GM12865 (cell line): ENCODE measurements at regions not wholly inside any gene's neighbourhood (a gene's known extent, or its start where the extent isn't known, plus 50 kb on each side); places are given as distances from the start of the nearest gene placed in this dataset.

Experiments used
- DNase-seq: peaks from one replicate; pipeline ENCODE4 v3.0.0; 2010; ENCODE audit warnings: low read depth
- H3K4me3 ChIP-seq: 2 replicates; pipeline ENCODE4 v1.5.1; 2011; ENCODE audit warnings: mild to moderate bottlenecking, low read depth, low read length, control low read depth
- CTCF ChIP-seq: IDR thresholded peaks from 2 replicates; pipeline ENCODE4 v1.5.1; 2011; ENCODE audit warnings: low read length, control low read depth, low read depth, inconsistent platforms; ENCODE audit not compliant: insufficient read depth; ENCODE audit errors: missing control alignments

GRCh38 chr10:56771343-56771742 is 410.3 kb upstream of the ZWINT start:
- DNase-seq, result no peak
- no peak for TF ChIP-seq CTCF
- H3K4me3 ChIP-seq, result no peak overlapping the region

- H3K4me3 ChIP-seq, result no peak overlapping the region
- no peak for DNase-seq
Observed at GRCh38 chr10:56763090-56763489, 402.0 kb upstream of the ZWINT start.

GRCh38 chr10:56745490-56745889 is 384.4 kb upstream of the ZWINT start:
- DNase-seq, result no peak
- H3K4me3 ChIP-seq, result no peak overlapping the region
- no peak for TF ChIP-seq CTCF

More at GRCh38 chr10:56763090-56763489, 402.0 kb upstream of the ZWINT start:
- no peak for TF ChIP-seq CTCF

- no peak overlapping the region for H3K4me3 ChIP-seq
- no peak for DNase-seq
- TF ChIP-seq CTCF, result no peak
Observed at GRCh38 chr10:56728349-56728748, 367.3 kb upstream of the ZWINT start.

- H3K4me3 ChIP-seq, result no peak overlapping the region
- no peak for DNase-seq
- no peak for TF ChIP-seq CTCF
Observed at GRCh38 chr10:56722912-56723311, 361.9 kb upstream of the ZWINT start.

- H3K4me3 ChIP-seq, result no peak overlapping the region
- DNase-seq, result no peak
- TF ChIP-seq CTCF, result no peak
Observed at GRCh38 chr10:56715262-56715661, 354.2 kb upstream of the ZWINT start.

GRCh38 chr10:56698506-56698905 is 337.4 kb upstream of the ZWINT start:
- no peak for TF ChIP-seq CTCF
- no peak overlapping the region for H3K4me3 ChIP-seq
- no peak for DNase-seq
